NCI-H2227 (cell line): ENCODE measurements at regions not wholly inside any gene's neighbourhood (a gene's known extent, or its start where the extent isn't known, plus 50 kb on each side); places are given as distances from the start of the nearest gene placed in this dataset.
A peak's percentile ranks its signal among the peaks of the same experiment; 100 is the strongest.
"Not testable (repeated sequence)": the region's sequence is repeated elsewhere in the genome, so short reads cannot be mapped to it uniquely, and the experiment has no call there.

Experiments used
- DNase-seq: peaks from one replicate; lab custom pipeline; 2025; ENCODE audit not compliant: unreplicated experiment; lab: John Stamatoyannopoulos, UW

- DNase-seq = no peak
Measured at GRCh38 chr2:17363846-17364245, 154.4 kb downstream of the RAD51AP2 start.

- no peak for DNase-seq
Measured at GRCh38 chr2:17362956-17363355, 155.3 kb downstream of the RAD51AP2 start.

- DNase-seq = no peak
Measured at GRCh38 chr2:17355608-17356329, 162.5 kb downstream of the RAD51AP2 start.

- no peak for DNase-seq
Measured at GRCh38 chr2:17353263-17353662, 165.0 kb downstream of the RAD51AP2 start.

- not testable (repeated sequence) for DNase-seq
Measured at GRCh38 chr2:17342692-17343091, 175.5 kb downstream of the RAD51AP2 start.

GRCh38 chr2:17337507-17337906, 180.7 kb downstream of the RAD51AP2 start:
- DNase-seq = no peak

GRCh38 chr2:17336458-17336857, 181.8 kb downstream of the RAD51AP2 start:
- no peak for DNase-seq

GRCh38 chr2:17334300-17334699, 183.9 kb downstream of the RAD51AP2 start:
- no peak for DNase-seq

GRCh38 chr2:17331636-17332035, 186.6 kb downstream of the RAD51AP2 start:
- DNase-seq = no peak

- no peak for DNase-seq
Measured at GRCh38 chr2:17328161-17328560, 190.1 kb downstream of the RAD51AP2 start.

GRCh38 chr2:17327649-17328048, 190.6 kb downstream of the RAD51AP2 start:
- DNase-seq = no peak

- no peak for DNase-seq
Measured at GRCh38 chr2:17326717-17327116, 191.5 kb downstream of the RAD51AP2 start.

- DNase-seq = no peak
Measured at GRCh38 chr2:17323697-17324096, 194.5 kb downstream of the RAD51AP2 start.

- DNase-seq = no peak
Measured at GRCh38 chr2:17322461-17322860, 195.8 kb downstream of the RAD51AP2 start.

GRCh38 chr2:17319090-17319489, 199.2 kb downstream of the RAD51AP2 start:
- no peak for DNase-seq

- DNase-seq = no peak
Measured at GRCh38 chr2:17318013-17318412, 200.2 kb downstream of the RAD51AP2 start.

- no peak for DNase-seq
Measured at GRCh38 chr2:17317439-17317976, 200.7 kb downstream of the RAD51AP2 start.

- no peak for DNase-seq
Measured at GRCh38 chr2:17313261-17313660, 205.0 kb downstream of the RAD51AP2 start.

GRCh38 chr2:17311771-17312511, 206.3 kb downstream of the RAD51AP2 start:
- no peak for DNase-seq

- DNase-seq = no peak
Measured at GRCh38 chr2:17311106-17311619, 207.1 kb downstream of the RAD51AP2 start.

- peak; percentile 73 for DNase-seq
Measured at GRCh38 chr2:17309741-17310339, 208.4 kb downstream of the RAD51AP2 start.

- DNase-seq = no peak
Measured at GRCh38 chr2:17309181-17309580, 209.1 kb downstream of the RAD51AP2 start.
